HG03457 (cell line): ENCODE measurements at regions not wholly inside any gene's neighbourhood (a gene's known extent, or its start where the extent isn't known, plus 50 kb on each side); places are given as distances from the start of the nearest gene placed in this dataset.

Source experiments
- ATAC-seq: cut with Tn5 transposase; IDR thresholded peaks from one replicate; pipeline ENCODE4 v1.9.1; 2021; ENCODE audit warnings: moderate number of reproducible peaks; ENCODE audit not compliant: unreplicated experiment

DNA sequence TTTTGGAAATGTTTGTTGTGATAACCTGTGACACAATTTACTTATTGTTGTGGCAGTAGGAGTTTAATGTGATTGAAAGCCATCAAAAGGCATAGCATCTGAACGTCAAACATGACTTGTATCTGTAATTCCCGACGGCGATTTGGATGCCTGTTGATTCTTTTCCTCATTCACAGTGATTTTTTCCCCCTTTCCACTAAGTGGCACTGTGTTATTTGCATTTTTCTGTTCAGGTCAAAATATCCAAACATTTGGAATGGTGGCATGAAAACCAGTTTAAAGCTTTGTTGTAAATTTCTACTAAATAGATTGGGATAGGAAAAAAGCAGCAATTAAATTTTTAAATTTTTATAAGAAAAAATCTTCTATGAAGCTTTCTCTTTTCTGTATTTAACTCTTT, 259.9 kb upstream of the KCNH8 start:
- no peak for ATAC-seq

- no peak for ATAC-seq
These were observed 262.0 kb upstream of the KCNH8 start for GRCh38 chr3:18886331-18886730.

DNA sequence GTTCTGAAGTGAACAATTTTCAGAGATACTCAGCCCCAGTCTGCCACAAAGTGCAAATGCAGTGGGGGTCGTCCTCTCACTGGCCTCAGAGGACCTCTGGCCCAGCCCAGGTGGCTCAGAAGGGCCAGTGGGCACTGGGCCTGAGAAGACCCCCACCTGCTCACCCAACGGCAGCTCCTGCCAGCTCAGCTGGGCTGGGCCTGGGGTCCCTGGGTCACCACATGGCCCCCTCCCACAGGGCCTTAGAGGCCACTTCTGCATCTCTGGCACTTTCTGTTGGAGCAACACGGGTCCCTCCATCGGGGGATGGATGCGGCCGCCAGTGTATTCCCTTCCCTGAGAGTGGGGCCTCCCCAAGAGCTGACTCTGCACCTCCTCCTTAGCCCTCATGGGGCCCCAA, 262.7 kb upstream of the KCNH8 start:
- ATAC-seq = no peak

DNA sequence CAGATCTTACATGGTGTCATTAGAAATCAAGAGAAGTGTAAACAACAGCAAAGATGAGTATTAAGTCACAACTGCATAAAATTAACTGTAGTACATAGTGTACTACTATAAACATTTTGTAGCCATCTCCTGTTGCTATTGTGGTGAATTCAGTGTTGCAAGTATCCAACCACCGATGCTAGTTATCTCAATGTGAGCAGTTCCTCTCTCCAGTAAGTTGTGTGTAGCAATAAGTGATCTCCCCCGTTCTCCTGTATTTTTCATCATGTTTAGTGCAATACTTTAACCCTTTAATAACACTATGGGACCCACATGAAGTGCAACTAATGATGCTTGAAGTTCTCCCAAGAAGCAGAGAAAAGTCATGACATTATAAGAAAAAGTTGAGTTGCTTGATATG, 264.7 kb upstream of the KCNH8 start:
- no peak for ATAC-seq

GRCh38 chr3:18880691-18881090, 267.6 kb upstream of the KCNH8 start:
- no peak for ATAC-seq

GRCh38 chr3:18872466-18872865, 275.8 kb upstream of the KCNH8 start:
- ATAC-seq = no peak

GRCh38 chr3:18870642-18871041, 277.7 kb upstream of the KCNH8 start:
- no peak for ATAC-seq

DNA sequence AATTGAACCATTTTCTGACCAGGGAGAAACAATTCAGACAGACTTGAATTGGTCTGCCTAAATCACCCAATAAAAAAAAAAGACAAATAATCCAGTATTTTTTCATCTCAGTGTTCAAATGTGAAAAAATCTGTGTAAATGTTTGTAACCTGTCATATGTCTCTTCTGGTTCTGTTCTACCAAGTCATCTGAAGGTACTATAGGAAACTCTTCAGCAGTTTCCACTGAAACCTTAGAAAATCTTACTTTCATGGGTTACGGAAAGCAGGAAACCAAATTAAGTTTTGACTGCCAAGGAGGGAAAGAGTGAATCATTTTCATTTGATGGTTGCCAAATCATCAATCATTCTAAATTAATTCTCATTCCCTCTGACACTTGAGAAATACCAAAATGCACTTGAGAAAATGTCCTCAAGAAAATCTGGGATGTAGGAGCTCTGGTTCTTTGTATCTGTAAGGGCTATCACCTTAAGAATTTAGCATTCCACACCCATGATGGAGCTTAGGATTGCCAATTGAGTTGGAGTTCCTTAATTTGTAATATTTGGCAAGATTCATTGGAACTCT, 278.2 kb upstream of the KCNH8 start:
- no peak for ATAC-seq

DNA sequence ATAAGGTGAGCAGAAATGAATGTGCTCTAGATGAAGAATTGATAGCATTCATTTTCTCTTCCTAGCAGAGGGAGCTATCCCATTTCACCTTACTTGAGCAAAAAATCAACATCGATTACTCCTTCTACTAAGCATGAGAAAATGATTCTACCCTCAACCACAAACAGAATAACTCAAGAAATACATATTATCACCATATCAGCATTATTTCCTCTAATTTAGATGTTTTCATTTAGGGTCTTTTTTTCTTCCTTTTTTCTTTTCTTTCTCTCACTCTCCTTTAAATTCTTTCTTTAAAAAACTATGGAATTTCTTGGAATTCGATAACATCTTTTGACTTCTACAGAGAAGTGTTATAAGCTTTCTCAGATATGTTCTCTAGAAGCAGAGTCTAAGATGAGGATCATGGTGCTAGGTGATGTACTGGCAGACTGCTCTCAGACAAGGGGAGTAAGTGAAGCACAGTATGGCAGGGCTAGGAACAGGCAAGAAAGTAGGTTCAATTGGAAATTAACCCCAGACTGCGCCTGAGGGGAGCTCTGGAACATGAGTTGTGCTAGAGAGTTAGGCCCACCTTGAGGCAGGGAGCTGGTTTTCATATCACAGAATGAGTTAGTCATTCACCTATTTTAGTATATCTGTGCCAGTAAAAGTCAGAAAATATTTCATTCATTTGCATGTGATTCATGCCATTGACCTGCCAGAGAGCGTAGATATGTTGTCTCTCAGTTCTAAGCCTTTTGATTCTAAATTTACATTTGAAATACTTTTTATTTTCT, 279.2 kb upstream of the KCNH8 start:
- ATAC-seq = no peak

DNA sequence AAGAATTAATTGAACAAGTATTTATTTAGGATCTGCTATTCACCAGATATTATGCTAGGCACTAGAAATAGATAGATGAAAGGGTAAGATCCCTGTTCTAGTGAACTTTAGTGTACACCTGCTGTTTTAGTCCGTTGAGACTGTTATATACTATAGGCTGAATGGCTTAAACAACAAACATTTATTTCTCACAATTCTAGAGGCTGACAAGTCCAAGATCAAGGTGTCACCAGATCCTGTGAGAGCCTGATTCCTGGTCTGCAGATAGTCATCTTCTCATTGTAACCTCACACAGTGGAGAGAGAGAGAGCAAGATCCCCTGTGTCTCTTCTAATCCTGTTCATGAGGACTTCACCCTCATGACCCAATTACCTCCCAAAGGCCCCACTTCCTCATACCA, 281.4 kb upstream of the KCNH8 start:
- ATAC-seq = no peak

- no peak for ATAC-seq
These were observed 283.2 kb upstream of the KCNH8 start for GRCh38 chr3:18864933-18865731.

DNA sequence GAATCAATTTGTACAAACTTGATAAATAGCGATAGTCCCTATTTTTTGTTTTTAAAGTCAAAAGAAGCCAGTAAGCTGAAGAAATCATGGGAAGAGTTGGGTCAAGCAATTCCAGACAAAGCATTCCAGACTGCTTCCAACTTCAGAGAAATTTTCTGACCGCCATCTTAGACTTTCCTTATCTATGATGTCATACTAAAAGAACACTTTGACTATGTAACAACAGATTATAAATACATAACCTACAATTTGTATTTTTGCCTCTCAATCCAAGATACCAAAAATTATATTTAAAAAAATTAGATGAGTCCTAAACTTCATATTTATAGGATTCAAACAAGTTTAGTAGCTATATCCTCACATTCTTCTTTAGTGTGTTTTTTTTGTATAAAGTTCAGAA, 286.2 kb upstream of the KCNH8 start:
- ATAC-seq = no peak

- no peak for ATAC-seq
These were observed 287.2 kb upstream of the KCNH8 start for GRCh38 chr3:18861137-18861536.

DNA sequence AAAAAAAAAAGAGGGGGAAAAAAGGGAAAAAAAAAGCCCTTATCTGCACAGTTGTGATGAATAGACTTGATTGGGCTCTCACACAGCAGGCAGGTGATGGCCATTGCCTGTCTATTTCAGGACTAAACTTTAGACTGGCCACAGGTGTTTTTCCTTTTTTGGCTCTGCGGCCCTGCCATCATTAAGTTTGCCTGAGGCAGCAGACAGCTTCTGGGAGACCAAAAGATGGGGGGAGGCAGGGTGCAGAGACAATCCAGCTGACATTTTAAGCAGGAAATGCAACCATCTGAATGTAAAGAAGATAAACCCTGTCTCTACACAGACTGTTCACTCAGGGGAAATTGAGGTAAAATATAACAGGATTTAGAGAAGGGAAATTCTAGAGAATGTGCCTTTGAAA, 295.0 kb upstream of the KCNH8 start:
- no peak for ATAC-seq

DNA sequence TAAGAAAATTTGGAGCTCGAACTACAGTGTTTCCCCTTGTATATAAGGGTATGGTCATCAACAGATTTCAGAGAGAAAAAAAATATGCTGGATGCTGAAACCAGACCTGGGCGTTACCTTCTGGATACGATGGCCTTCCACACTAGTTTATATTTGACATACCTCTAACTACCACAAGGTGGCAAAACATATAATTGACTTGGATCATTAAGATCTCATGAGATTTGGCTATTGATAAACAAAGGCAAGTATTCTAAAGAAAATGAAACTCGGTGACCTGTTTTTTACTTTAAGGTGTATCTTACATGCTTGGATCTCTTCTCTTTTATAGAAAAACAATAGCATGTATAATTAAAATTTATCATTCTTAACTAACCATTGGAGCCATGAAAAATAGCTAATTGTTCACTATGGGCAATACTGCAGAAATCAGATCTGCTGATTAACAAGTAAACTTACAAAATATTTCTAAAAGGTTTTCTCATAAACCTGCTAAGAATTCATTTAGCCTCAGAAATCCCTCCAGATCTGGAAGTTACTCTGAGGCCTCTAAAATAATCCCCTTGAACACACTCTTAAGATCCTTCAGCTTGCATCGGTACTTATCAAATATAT, 300.6 kb upstream of the KCNH8 start:
- peak; percentile 63 for ATAC-seq

- ATAC-seq = no peak
These were observed 304.3 kb upstream of the KCNH8 start for GRCh38 chr3:18843983-18844382.

GRCh38 chr3:18843188-18843587, 305.1 kb upstream of the KCNH8 start:
- ATAC-seq = no peak

DNA sequence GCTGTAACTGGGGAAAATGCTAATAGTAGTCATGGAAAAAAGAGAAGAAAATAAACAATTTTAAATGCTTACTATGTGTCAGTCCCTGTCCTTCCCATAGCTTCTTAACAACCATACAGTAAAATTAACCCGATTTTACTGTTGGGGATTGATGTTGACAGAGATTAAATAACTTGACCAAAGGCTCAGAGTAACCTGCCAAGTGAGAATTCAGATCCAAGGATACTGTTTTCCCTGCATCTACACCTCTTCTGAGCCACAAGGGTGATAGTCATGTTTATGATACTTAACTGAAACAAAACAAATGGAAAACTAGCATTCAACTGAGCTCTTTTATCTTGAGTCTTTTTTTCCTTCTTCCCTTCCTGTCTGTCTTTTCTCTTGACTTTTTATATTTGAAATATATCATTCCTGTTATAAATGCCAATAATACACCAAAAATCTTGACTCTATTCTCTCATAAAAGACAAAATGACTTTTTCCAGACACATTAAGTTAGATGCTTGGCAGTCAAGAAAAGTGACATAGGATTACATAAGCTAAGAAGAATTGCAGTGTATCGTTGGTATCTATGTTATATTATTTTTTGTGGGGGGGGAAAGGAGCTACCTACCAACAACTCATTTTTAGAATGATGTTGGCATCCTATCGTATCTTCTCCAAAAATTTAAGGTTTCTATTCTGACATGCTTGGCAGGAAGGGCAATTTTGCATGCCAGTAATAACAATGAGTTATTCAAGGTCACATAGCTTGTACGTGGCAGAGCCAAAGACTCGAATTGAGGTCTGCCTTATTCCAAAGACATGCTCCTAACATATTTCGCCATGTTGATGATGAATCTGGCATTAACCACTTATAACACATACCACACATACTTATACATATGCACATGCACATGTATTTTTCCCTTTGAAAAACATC, 306.6 kb upstream of the KCNH8 start:
- no peak for ATAC-seq

- ATAC-seq = no peak
These were observed 307.7 kb upstream of the KCNH8 start for GRCh38 chr3:18840535-18841137.

DNA sequence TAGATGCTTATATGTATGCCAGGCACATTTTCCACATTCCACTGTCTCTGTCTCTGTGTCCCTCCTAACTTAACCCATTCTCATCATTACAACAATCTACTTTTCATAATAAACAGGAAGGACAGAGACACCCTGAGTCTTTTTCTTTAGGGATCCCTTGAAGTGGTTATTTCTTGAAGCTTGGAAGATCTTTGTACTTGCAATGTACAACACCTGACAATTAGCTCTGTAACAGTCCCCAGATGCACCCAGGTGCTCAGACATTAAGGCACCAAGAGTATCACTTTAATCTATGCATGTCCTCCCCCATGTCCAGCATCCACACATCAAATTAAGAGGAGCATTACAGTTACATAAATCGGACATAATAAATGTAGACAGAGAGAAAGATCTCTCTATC, 309.6 kb upstream of the KCNH8 start:
- no peak for ATAC-seq
